Activated T-cell treated with anti-CD3 and anti-CD28 coated beads for 48 hours (primary cell): ENCODE measurements at regions not wholly inside any gene's neighbourhood (a gene's known extent, or its start where the extent isn't known, plus 50 kb on each side); places are given as distances from the start of the nearest gene placed in this dataset.
A peak's percentile ranks its signal among the peaks of the same experiment; 100 is the strongest.
"Not testable (repeated sequence)": the region's sequence is repeated elsewhere in the genome, so short reads cannot be mapped to it uniquely, and the experiment has no call there.

ENCODE experiments used
- DNase-seq: peaks from one replicate; pipeline ENCODE4 v3.0.0-alpha.2; 2020; ENCODE audit warnings: low read depth

GRCh38 chr19:30680399-30680798, 308.2 kb downstream of the ZNF536 start:
- not testable (repeated sequence) for DNase-seq

- no peak for DNase-seq
Observed at GRCh38 chr19:30679789-30680188, 307.6 kb downstream of the ZNF536 start.

DNA sequence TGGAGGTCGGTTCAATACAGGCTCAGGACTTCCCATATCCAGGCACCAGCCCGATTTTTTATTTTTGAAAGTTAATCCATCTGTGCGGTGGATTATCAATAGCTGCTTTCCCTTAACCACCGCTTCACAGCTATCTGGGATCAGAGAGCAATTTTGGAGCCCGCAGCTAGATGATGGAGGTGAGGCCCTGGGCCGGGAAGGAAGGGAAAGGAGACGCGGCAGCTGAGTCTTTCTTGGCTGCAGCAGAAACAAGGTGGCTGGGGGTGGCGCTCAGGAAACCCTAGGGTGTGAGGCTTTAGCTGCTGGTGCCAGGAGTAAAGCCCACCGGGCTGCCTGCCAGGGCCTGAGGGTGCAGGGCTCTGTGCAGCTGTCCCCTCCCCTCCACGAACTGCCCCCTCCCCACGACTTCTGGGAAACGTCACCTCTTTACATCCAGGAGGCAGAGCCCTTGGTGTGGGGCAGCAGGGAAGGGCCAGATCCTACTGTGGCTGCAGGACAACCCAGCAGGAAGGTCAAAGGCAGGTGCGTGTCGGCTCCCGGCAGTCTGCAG, 307.0 kb downstream of the ZNF536 start:
- no peak for DNase-seq

DNA sequence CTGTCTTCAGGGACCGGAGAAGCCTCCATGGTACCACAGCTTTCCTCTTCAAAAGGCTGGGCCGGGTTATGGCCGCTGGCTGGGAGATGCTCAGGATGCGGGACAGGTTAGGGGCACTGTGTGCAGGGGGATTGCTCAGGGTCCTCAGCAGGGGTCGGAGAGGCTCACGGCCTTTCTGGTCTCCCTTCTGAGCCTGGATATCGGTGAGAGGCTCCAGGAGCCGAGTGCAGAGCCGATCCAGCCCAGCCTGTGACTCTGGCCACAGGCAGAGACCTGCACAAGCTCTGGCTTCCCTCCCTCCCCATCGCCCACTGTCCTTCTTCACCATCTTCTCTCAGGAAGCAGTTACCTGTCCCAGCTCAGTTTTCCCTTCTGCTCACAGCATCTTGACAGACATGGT, 306.0 kb downstream of the ZNF536 start:
- DNase-seq, result no peak

DNA sequence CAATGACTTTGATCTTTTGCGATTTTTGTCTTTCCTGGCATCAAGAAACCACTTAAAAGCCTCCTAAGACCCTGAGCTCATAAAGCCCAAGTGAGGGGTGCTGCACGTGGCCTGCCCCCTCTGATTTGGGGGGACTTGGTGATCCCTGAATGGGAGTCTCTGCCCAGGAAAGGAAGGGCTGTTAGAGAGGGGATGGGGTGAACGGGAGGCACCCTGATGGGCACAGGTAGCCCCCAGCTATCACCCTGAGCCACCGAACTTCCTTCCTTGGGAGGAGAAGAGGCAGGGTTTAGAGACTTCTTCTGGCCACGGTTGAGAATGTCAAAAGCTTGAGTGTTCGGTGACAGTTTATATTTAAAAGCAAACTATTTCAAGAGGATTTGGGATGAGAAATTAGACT, 305.5 kb downstream of the ZNF536 start:
- DNase-seq, result no peak

DNA sequence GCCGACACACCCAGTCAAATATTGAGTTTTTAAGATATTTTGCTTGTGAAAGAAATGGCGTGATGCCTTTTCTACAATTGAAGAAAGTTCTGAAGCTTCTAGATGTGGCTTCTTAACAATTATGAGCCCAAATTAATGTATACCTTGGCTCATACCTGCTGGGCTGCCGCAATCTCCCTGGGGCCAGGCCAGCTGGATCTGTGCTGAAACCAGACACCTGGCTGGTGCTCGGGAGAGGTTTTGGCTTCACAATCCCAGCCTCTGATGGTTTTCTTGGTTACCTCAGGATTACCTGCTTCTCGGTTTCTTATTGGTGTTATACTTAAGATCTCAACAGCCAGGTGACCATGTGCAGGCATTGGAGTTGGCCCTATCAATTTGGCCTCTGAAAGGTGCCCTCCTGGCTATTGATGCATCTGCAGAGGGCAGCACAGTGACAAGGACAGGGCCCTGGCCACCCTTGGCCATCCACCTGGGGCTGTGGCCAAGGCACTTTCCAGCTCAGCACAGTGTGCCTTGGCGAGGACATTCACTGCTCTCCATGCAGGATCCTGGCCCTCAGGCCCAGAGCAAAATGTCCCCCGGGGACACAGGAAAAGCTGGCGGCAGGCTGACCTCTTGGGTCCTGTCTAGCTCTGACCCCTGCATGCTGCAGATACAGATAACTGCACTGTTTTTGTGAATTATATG, 305.0 kb downstream of the ZNF536 start:
- no peak for DNase-seq

GRCh38 chr19:30675086-30675485, 302.9 kb downstream of the ZNF536 start:
- no peak for DNase-seq

- no peak for DNase-seq
Observed at GRCh38 chr19:30674656-30675055, 302.5 kb downstream of the ZNF536 start.

GRCh38 chr19:30673336-30673735, 301.2 kb downstream of the ZNF536 start:
- no peak for DNase-seq

DNA sequence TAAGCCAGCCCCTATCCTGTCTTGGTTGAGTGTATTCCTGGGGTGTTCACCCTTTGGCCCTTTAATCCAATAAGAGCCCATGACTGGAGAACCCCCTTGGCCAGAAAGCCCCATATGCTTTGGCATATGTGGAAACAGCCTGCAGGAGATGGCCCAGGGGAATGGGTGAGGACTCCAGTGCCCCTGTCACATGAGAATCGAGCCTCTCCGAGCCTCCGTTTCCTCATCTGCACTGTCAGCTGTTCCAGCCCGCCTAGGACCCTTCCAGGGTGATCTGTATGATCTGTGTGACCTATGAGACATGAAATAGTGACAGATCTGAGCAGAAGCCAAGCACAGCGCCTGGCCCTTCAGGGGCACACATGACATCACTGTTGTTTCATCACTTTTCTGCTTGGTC, 300.7 kb downstream of the ZNF536 start:
- no peak for DNase-seq

GRCh38 chr19:30671622-30672051, 299.5 kb downstream of the ZNF536 start:
- no peak for DNase-seq

DNA sequence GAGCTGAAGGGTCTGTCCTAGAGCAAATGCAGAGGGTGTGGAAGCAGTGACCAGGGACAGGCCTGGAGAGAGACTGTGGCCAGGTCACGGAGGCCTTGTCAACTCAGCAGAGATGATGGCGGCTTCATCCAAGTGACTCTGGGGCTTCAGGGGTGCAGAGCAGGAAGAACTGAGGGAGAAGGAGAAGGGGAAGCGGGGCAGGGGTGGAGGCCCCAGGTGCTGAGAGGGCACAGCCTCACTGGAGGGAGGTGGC, 299.1 kb downstream of the ZNF536 start:
- DNase-seq, result no peak

DNA sequence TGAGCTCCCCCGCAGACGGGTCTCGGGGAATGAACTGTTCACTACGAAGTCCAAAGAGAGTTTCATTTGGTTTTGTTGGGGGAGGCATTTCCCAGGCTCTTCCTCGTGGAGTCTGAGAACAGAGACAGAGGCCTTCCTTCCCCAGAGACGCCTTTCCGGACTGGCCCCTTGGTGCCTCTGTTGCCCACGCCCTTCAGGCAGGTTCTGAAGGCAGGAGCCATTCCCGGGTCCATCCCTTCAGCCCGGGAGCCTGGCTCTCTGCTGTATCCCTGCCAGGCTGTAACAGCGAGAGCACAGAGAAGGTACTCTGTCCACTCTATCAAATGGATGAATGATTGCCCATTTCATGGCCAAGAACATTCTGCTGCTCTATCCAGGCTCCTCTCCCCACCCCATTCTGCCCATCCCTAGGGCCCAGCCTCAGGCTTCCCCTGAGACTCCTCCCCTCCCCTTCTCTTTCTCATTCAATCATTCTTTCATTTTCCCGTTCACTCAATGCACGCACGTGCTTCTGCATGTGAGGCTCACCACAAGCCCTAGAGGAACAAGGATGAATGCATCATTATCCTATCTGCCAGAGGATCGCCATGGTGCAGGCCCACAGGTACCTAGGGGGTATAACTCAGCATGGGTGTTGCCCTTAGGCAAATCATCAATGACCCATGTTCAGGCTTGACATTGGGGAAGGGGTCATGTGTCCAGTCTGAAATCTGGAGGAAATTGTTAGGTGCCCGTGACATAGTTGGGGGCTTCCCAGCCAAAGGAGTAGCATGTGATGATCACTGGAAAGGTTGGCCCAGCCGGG, 298.6 kb downstream of the ZNF536 start:
- no peak for DNase-seq

DNA sequence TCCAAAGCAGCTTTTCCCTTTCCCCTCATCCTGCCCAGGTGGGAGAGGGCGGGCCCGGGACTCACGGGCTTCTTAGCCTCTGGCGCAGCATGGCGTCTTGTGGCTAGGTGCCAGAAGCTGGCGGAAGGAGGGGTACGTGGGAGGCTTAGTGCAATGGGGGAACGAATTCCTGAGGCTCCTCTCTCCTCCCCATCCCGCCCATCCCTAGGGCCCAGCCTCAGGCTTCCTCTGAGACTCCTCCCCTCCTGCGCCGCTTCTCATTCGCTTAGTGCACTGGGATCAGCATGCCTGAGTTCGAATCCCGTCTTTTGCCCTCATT, 297.8 kb downstream of the ZNF536 start:
- no peak for DNase-seq

GRCh38 chr19:30669329-30670010, 297.3 kb downstream of the ZNF536 start:
- DNase-seq, result peak; percentile 33

DNA sequence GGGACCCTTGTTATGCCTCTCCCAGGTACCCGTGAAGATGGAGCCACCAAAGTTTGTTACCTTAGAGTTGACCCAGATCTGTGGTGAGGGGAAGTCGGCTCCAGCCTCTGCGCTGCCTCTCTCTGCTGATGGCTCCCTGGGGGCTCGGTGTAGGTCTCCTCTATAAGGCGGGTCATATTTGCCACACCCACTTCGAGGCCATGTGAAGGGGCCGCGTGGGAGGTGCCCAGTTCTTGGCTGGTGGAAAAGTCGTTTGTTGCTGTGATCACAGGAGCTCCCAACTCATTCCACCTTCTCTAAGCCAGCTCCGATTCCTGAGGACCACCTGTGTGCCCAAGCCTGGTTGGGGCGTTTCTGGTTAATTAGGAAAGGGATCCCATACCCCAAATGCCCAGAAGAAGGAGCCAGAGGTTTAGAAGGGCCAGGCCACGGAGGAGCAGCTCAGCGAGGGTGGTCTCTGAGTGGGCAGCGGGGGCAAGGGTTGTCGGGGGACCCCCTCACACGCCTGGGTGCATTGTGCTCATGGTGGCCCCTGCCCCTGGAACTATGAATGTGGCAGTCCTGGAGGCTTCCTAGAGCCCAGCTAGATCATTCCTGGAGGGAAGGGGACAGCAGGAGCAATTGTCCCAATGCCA, 296.5 kb downstream of the ZNF536 start:
- DNase-seq, result no peak

DNA sequence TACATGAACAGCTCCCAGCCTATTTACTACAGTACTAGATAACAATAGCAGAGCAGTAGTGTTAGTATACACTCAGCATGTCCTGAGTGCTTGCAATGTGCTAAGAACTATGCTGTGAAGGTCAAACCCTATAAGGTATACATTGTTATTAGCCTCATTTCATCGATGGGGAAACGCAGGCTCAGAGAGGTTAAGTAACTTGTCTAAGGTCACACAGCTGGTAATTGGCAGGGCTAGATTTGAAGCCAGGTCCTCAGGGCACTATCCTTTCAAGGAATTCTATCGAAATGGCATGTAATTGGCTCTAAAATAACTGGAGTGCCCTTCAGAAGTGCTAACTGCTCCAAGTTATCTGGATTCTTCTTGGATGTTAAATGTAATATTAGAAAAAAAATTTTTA, 295.6 kb downstream of the ZNF536 start:
- no peak for DNase-seq

DNA sequence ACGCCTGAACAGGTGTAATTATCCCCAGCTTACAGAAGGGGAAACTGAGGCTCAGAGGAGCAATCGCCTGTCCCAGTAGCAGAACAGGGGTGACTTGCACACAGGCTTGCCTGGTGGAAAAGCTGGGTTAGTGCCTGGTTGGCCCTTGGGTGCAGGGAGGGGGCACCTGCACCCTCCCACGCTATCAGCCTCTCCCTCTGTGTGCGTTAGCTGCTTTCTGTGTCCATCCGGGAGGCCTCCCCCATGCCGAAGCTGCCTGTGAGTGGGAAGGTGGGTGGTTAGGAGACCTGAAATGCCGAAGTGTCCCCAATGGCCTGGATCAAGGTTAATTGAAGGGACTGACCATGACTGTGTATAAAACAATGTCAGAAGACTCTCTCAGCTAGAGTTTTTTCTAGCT, 295.0 kb downstream of the ZNF536 start:
- DNase-seq, result no peak

DNA sequence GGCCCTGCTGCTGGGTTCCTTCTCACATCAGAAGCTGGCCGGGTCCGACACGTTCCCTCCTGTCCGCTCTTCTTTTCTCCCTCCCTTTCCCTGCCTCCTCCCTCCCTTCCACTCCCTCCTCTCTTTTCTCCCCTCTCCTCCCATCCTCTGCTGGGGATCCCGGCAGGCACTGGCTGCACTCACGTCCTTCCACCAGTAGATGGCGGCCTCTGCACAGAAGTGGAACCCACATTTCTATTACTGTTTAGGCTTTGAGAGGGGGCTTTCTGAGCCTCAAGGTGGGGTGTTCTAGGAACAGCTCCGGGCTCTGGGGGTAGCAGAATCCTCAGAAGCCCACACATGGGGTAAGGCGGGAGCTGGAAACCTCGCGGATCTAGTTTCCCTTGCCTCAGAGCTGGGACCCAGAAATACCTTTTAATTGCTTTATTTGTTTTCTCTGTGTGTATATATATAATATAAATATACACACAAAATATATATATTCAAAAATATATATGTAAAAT, 294.2 kb downstream of the ZNF536 start:
- DNase-seq, result peak; percentile 8

DNA sequence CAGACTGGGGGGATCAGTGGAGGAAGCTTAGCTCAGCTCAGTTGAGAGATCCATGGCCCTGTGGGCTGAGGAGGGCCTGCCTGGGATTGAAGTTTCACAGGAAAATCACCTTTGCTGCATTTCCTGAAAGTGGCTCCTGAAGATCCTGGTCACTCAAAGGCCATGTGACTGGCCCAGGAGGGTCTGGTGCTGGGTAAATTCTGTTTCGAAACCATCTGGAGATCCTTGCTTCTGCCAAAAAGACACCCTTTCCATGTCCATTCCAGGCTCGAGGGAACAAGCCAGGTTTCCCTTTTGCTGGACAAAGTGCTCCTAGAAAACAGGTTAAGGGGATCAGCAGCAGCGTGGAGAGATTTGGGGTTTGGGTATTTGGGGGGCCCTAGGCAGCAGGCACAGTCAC, 293.3 kb downstream of the ZNF536 start:
- DNase-seq, result no peak

DNA sequence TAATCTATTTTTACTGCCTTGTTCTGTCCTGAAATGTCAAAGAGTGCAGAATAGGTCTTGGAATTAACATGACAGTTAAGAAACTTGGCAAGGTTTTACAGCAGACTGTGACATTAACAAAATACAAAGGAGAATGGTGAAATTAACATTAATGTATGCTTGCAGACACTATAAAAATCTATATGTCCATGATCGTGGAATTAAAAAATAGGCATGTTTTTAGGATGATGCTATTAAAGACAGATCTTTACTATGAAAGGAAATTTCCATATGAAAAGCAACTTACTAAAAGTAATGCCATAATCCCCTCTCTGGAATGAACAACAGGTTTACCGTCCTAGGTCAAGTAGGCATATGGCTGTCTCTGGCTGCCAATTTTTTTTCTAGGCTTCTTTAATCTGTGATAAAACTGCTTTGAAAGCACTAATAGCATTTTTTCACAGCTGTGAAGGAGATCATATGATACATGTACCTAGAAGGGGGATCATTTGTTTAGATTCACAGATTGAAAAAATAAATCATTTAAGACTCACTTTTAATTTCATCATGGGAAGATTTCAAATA, 291.5 kb downstream of the ZNF536 start:
- no peak for DNase-seq

DNA sequence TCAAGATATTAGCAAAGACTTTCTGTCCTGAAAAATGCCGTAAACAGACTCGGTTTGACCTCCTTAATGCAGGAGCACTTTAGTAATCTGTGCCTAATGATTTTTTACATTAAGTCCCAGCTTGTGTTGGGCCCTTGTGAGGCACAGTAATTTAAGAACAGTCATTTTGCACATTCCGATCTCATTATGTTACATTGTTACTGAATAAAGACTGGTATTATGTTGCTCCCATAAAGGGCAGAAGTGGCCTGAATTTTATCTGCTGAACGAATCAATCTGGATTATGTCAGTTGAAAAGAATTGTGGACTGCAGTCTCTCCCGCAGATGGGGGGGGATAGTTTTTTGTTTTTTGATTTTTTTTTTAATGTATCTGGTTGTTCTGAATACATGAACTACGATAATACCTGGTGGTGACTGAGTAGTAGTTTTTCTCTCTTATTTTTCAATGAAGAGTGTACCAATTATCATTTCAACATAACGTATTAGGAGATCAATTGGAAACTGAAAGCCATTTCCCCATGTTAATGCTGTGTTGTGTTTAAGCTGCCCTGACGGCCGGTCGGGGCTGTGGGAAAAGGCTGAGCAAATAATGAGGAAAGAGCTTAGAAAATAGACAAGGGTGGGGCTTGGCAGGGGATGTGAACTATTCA, 290.2 kb downstream of the ZNF536 start:
- no peak for DNase-seq
